Ureter (tissue), 1 donor: ENCODE measurements at regions not wholly inside any gene's neighbourhood (a gene's known extent, or its start where the extent isn't known, plus 50 kb on each side); places are given as distances from the start of the nearest gene placed in this dataset.
"Not testable (repeated sequence)": the region's sequence is repeated elsewhere in the genome, so short reads cannot be mapped to it uniquely, and the experiment has no call there.

Experiments used
- DNase-seq: peaks from one replicate; pipeline ENCODE4 v3.0.0-alpha.2; 2020; ENCODE audit warnings: low spot score
- donor health status: DM: yes; HTN: yes; CAD: no.

DNA sequence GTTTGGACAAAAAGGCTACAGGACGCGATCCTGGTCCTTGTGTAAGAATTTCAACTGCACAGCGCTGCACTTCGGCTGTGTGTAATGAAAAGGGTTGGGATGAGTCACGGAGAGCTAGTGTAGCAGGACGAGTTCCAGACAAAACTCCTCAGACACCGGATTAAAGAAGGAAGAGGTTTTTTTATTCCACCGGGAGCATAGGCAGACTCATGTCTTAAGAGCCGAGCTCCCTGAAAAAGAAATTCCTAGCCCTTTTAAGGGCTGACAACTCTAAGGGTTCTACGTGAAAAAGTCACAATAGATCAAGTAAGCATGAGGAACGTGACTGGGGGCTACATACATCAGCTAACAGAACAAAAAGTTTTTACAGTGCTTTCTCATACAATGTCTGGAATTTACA is 54.8 kb upstream of the FAM90A1 start:
- not testable (repeated sequence) for DNase-seq

DNA sequence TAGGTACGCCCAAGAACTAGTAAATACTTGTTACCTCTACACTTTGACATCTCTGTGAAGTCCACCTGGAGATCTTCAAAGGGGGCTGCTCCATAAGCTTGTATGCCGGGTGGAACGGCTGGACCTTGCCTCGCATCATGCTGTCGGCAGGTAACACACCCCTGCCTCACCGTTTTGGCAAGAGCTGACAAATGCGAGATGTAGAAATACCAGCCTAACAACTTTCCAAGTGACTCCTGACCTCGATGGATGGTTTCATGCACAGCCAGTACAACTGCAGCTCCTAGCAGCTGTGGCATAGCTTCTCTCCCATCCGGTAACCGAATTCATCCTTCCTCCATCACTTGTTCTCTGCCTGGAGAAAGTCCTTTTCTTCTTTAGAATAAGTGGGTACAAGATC is 58.3 kb upstream of the FAM90A1 start:
- DNase-seq = peak; percentile 74

DNA sequence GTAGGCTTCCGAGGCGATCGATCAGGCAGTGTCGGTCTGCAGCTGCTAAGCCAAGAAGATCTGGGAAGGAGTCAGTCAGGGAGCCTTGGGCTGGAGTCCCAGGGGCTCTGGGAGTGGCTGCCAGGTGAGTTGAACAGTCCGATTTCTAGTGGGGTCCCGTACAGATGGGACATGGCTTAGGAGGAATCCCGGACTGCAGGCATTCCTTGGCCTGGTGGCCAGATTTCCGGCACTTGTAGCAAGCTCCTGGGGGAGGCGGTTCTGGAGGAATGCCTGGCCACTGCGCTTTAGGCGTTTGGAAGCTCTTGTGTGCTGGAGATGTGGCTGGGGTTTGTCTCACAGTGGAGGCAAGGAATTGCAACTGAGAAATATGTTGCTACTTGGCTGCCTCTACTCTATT is 64.3 kb upstream of the FAM90A1 start:
- not testable (repeated sequence) for DNase-seq

DNA sequence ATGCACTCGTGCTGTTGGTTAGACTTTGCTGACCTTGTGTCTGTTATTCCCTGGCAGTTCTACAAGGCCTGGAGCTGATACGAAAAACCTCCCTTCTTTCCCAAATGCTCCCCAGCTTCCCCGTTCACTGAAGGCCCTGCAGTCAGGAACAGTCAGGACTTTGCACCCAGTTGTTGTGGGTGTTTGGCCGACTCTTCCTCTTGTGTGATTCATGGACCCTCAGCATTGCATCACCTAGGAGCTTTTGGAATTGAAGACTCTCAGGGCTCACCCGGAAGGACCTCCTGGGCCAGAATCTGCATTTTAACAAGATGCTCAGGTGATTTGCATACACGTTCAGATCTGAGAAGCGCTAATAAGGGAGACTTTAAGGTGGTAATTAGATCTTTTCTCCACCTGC is 67.2 kb upstream of the FAM90A1 start:
- DNase-seq = not testable (repeated sequence)

DNA sequence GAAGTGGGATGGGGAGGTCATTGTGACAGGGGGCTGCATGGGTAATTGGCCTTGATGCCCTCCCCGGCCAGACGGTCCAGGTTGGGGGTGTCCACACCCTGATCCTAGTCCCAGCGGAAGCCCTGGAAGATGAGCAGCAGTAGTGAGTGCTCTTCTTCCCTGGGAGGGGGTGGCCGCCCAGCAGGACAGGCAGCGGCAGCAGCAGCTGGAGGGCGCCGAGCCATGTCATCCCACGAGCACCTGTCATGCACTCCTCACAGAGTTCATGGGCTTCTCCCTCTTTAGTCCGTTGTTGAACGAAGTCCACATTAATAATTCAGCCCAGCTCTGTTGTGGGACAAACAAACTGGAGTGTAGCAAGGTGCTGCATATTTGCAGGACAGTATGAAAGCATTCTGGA is 81.2 kb upstream of the FAM90A1 start:
- DNase-seq = not testable (repeated sequence)

DNA sequence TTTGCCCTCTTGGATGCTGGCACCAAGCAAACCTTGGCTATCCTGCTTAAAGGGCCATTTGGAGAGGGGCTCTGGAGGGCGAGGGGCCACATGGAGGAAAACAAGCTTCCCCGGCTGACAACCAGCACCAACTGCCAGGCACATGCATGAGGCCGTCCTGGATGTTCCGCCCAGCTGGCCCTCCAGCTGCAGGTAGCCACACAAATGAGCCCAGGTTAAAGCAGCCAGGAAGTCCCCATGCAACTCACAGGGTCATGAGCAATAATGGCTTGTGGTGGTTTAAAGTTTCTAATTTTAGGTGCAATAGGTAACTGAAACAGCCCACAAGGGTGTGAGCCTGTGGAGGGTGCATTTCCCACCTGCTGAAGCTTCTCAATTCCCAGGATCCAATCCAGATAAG is 88.6 kb upstream of the FAM90A1 start:
- not testable (repeated sequence) for DNase-seq

DNA sequence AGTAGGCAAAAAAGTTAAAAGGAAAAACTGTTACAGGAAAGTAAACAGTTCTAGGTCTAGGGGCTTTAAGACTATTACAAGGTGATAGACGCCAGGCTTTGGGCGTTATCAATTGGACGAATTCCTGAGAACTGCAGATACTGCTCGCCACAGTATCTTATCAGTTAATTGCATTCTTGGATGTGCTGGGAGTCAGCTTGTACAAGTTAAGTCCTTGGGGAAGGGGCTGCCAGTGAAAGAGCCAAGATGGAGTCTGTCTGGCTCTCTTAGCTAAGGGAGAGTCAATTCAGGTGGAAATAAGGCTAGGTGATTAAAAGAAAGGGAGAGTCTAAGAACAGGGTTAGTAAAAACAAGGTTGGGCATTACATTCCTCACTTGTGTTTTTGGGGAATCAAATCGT is 90.3 kb upstream of the FAM90A1 start:
- not testable (repeated sequence) for DNase-seq

DNA sequence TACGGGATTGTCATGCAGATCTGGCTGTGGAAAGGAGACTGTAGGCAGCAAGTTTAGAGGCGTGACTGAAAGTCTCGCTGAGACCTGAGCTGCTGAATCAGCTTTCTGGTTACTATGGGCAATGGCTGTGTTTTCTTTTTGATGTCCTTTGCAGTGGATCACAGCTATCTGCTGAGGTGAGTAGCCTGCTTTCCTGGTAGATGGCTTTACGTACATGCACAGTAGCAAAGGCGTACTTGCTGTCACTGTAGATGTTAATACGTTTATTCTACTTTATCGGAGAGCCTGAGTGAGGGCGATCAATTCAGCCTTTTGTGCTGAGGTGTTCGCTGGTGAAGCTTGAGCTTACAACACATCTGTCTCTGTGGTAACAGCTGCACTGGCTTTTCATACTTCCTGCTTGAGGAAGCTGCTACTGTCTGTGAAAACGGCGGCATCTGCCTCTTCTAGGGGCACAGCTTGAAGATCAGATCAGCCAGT is 92.9 kb upstream of the FAM90A1 start:
- not testable (repeated sequence) for DNase-seq

DNA sequence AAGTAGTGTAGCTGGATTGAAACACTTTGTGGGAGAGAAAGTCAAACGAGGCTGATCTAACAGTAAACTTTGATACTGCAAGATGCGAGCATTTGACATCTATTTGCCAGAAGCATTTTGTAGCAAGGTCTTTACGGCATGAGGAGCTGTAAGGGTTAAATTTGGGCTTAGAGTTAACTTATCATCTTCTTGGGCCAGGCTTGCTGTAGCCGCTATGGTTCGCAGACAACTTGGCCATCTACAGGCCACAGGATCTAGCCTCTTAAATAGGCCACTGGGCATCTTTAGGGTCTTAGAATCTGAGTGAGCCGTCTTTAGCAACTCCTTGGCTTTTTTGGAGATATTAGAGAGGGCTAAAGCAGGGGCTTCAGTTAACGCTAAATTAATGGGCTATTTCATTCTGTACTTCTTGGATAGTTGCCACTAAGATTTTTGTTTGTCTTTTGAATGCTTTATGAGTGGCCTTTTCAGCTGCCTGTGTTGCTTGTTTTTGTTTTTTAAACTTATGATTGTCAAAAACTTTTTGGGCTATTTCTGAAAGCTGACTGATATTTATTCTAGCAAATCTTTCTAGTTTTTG is 93.5 kb upstream of the FAM90A1 start:
- not testable (repeated sequence) for DNase-seq

DNA sequence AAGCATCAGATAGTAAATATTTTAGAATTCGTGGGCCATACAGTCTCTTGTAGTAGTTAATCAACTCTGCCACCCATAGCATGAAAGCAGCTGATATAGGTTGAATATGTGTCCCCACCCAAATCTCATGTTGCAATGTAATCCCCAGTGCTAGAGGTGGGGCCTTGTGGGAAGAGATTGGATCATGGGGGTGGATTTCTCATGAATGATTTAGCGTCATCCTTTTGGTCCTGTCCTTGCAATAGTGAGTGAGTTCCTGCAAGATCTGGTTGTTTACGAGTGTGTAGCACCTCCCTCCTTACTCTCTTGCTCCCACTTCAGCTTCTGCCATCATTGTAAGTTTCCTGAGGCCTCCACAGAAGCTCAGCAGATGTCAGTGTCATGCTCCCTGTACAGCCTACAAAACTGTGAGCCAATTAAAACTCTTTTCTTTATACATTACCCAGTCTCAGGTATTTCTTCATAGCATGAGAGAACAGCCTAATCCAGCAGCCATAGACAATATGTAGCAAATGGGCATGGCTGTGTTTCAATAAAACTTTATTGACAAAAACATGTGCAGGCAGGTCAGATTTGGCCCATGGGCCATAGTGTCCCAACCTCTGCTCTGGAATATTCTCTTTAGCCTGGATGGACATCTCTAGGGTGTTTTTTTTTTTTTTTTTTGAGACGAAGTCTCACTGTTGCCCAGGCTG is 97.9 kb upstream of the FAM90A1 start:
- DNase-seq = not testable (repeated sequence)

DNA sequence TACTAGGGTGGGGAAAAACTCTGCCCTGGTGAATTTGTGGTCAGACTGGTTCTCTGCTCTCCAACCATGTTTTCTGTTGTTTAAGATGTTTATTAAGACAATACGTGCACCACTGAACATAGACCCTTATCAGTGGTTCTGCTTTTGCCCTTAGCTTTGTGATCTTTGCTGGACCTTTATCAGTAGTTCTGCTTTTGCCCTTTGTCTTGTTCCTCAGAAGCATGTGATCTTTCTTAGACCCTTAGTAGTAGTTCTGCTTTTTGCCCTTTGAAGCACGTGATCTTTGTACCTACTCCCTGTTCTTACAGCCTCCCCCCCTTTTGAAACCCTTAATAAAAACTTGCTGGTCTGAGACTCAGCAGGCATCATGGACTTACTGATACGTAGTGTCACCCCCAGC is 101.4 kb upstream of the FAM90A1 start:
- DNase-seq = not testable (repeated sequence)

DNA sequence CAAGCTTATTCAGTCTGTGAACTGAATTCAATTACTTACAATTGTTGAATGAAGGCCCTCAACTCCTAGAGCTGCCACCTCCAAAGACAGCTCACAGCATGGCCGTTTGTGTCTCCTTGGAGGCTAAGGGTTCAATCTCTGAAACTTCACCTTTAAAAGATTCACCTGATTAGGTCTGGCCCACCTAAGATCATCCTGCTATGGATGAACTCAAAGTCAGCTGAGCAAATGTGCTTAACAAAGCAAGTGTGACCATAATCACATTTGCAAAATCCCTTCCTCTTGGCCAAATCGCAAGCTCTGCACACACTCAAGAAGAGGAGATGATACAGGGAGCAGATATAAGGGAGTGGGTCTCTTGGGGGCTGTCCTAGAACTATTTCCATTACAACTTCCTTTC is 105.0 kb upstream of the FAM90A1 start:
- DNase-seq = not testable (repeated sequence)

DNA sequence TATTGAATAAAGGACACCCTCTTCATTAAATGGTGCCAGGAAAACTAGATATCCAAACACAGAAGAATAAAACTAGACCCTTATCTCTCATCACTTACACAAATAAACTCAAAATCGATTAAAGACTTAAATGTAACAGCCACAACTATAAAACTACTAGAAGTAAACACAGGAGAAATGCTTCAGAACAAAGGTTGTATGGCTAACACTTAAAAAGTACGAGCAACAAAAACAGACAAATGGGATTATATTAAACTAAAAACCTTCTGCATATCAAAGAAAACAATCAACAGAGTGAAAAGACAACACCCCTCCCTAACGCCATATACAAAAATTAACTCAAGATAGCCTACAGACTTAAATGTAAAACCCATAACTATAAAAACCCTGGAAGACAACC is 104.7 kb upstream of the CLEC6A start:
- not testable (repeated sequence) for DNase-seq

DNA sequence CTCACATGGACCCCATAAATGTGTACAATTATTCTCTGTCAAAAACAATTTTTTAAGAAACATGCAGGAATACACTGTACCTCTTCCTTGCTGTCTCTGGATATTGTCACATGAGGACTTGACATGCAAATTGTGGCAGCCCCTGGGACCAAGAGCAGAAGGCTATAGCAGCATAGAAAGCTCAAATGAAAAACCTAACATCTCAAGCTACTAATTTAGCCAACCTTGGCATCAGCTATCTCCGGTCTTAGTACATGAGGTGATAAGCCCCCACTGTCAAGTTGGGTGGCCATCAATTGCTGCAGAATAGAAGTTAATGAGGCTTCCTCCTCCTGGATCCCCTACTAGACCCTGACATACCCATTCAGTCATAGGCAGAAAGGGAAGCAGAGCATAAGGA is 101.0 kb upstream of the CLEC6A start:
- DNase-seq = not testable (repeated sequence)

DNA sequence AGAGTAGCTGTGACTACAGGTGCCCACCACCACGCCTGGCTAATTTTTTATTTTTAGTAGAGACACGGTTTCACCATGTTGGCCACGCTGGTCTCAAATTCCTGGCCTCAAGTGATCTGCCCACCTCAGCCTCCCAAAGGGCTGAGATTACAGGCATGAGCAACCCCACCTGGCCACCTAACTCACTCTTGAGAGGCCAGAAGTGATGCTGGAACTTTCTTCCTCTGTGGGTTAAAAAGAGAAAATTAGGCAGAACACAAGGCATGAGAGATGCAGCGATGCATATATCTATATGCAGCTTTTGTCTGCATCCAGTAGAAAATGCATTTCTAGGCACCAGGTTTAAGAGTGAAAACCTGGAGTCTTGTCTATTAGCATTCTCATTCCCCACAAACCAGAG is 100.2 kb upstream of the CLEC6A start:
- DNase-seq = not testable (repeated sequence)

DNA sequence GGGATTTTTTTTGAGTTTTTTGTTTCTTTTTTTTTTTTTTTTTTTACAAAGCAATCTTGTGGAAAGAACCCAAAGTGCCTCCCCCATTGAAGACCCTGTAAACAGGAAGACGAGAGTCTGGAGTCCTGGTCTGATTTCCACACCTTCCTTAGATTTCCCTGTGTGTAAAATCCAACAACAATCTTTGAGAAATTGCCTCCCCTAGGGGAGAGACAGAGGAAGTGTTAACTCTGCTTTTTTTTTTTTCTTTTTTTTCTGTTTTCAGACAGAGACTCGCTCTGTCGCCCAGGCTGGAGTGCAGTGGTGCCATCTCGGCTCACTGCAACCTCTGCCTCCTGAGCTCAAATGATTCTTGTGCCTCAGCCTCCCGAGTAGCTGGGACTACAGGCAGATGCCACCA is 82.0 kb upstream of the CLEC6A start:
- DNase-seq = not testable (repeated sequence)

DNA sequence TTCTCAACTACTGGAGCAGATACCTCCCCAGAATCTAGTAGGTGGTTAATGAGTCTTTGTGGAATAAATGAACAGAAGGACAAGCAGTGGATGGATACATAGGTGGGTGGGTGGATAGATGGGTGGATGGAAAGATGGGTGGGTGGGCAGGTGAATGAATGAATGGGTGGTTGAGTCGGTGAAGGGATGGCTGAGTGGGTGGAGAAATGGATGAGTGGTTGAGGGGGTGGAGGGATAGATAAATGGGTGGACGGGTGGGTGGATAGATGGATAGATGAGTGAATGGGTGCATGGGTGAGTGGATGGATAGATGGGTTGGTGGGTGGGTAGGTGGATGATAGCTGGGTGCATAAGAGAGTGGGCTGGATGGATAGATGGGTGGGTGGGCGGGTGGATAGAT is 80.6 kb upstream of the CLEC6A start:
- not testable (repeated sequence) for DNase-seq

DNA sequence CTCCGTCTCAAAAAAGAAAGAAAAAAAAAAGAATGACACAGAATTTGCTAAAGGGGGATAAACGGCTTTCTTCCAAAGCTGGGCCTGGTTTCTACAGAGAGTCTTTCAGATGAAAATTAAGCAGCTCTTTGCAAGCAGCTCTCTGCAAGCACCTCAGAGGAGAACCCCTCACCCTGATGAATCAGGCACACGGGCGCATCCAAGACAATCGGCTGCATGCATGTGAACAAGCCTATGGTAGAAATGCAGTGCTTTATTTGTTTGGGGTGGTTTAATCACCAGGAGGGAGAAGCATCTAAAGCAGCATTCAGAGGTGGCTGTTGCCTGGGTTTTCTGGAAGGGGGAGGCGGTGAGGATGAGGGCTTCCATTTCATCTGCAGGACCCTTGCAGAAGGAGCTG is 78.0 kb upstream of the CLEC6A start:
- not testable (repeated sequence) for DNase-seq

DNA sequence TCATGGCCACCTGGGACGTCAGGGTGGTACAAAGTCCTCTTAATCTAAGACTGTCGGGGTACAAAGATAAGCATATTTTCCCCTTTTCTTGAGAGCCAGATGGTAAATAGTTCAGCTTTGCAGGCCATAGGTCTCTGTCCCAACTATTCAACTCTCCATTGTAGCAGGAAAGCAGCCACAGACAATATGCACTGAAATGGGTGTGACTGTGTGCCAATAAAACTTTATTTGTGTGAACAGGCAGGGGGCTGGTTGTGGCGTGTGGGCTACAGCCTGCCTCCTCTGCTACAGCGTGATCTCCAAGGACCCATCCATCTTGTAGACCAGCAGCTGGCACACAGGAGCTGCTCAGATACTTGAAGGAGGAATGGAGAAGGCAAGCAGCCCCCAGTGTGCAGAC is 73.2 kb upstream of the CLEC6A start:
- DNase-seq = not testable (repeated sequence)

DNA sequence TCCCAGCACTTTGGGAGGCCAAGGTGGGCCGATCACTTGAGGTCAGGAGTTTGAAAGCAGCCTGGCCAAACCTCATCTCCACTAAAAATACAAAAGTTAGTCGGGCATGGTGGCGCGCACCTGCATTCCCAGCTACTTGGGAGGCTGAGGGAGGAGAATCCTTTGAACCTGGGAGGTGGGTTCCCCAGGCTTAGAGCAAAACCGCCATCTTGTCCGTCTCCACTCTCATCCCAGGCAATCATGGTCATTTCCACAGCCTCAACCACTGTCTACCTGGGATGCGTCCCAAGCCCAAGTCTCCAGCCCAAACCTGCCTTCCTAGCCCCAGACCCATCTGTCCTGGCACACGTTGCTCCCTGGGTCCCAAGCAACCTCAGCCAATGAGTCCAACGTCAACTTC is 71.1 kb upstream of the CLEC6A start:
- DNase-seq = not testable (repeated sequence)

DNA sequence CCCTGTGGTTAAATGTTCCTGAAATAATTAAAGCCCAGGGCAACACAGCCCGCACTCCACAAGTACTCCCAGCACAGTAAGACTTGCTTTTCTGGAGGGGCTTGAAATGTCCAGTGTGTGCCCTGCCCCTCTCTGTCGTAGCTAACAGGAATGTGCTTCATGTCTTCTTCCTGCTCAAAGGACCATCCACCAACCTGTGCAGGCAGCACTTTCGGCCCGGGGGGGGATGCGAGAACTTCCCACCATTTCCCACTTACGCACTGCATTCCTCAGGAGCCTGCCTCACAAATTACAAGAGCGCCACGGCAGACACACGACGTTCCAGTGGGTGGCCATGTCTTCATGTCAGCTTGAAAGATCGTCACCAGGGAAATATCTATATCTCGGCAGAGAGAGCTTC is 70.3 kb upstream of the CLEC6A start:
- DNase-seq = not testable (repeated sequence)

DNA sequence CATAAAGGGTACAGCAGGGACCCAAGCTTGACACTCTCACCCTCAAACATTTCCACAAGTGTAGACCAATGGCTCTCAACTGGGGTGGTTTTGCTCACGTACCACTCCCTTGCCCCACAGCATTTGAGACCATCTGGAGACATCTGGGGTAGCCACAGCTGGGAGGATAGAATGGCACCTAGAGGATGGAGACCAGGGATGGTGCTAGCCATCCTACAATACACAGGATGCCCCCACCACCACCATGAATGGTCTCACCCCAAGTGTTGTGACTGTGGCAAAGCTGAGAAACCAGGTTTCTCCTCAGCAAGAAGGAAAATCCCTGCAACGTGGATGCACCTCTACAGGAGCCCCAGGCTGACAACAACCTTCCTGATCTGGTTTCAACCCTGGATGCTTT is 69.1 kb upstream of the CLEC6A start:
- DNase-seq = not testable (repeated sequence)

DNA sequence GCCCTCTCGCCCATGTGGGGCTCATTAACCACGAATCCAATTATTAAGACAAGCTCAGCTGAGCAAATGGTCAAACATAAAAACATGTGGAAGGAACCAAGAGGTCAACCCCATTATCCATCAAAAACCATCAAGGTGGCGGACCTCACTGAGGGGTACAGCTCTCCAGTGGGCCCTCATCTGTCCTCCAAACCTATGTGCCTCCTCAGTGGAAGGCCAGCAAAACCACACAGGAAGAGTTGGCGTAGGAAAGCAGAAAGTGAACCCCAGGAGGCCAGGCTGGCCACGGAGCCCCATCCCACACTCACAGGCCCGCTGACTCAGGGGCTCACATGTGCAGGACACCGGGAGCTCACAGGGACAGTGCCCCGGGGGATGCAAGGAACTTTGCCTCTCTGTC is 66.5 kb upstream of the CLEC6A start:
- DNase-seq = not testable (repeated sequence)
